Kidney epithelial cell (primary cell): ENCODE measurements at regions not wholly inside any gene's neighbourhood (a gene's known extent, or its start where the extent isn't known, plus 50 kb on each side); places are given as distances from the start of the nearest gene placed in this dataset.

Experiments used
- DNase-seq: peaks from one replicate; pipeline ENCODE4 v3.0.0-alpha.2; 2010; ENCODE audit warnings: low read depth
- H3K27me3 ChIP-seq: 2 replicates; pipeline ENCODE4 v1.6.0; 2011; ENCODE audit warnings: low read length; ENCODE audit not compliant: control insufficient read depth, insufficient read depth
- H3K36me3 ChIP-seq: 2 replicates; pipeline ENCODE4 v1.5.1; 2011; ENCODE audit warnings: low read length; ENCODE audit not compliant: control insufficient read depth, insufficient read depth
- H3K4me3 ChIP-seq: 2 replicates; pipeline ENCODE4 v1.5.1; 2011; ENCODE audit warnings: low read depth, mild to moderate bottlenecking, control low read depth, low read length
- TF ChIP-seq, protein P1 (sequence below): IDR thresholded peaks from 2 replicates; pipeline ENCODE4 v1.5.1; 2011; ENCODE audit warnings: mild to moderate bottlenecking, moderate library complexity, low read length, control low read depth, inconsistent platforms; ENCODE audit not compliant: insufficient read depth, poor library complexity, severe bottlenecking

DNA sequence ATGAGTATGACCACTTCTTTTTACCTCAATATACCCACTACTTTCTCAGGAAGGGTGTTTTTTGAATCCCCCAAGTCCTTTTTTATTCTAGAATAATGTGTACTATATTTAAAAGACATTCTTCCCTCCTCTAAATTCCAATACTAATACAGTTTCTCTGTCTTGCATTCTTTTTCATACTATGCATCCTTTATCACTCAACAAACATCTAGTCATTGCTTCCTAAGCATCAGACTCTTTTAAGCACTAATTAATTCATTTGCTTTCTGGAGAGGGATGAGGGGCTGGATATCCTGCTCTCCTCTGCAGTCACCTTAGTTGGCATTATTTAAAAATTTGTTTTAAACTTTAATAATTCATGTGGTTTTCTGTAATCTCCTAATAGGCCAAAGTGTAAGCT is 838.8 kb downstream of the KCNT2 start:
- DNase-seq, result no peak
- Histone ChIP-seq H3K36me3 (no peaks in the 10 kb centered on the region), H3K27me3 (no peaks in the 10 kb centered on the region), H3K4me3 (no peak overlapping the region)
- TF ChIP-seq, protein P1, sequence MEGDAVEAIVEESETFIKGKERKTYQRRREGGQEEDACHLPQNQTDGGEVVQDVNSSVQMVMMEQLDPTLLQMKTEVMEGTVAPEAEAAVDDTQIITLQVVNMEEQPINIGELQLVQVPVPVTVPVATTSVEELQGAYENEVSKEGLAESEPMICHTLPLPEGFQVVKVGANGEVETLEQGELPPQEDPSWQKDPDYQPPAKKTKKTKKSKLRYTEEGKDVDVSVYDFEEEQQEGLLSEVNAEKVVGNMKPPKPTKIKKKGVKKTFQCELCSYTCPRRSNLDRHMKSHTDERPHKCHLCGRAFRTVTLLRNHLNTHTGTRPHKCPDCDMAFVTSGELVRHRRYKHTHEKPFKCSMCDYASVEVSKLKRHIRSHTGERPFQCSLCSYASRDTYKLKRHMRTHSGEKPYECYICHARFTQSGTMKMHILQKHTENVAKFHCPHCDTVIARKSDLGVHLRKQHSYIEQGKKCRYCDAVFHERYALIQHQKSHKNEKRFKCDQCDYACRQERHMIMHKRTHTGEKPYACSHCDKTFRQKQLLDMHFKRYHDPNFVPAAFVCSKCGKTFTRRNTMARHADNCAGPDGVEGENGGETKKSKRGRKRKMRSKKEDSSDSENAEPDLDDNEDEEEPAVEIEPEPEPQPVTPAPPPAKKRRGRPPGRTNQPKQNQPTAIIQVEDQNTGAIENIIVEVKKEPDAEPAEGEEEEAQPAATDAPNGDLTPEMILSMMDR, result no peak

DNA sequence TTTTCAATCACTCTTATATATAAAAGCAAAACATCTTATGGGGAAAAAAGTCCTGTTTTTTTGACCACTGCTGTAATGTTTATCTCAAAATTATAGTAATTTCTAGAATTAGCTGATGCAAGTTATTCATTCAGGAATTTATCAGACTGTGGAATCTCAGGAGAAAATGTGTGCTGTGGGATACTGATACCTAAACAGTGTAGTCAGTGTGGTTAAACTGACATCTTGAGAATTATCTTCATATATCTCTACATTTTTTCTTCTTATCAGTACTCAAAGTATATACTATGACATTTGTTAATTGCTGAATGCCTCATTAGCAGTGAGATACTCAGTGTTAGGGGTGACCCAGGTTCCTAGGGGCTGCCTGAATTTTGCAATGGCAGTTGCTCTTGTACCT is 839.3 kb downstream of the KCNT2 start:
- TF ChIP-seq, protein P1, result no peak
- DNase-seq, result no peak

DNA sequence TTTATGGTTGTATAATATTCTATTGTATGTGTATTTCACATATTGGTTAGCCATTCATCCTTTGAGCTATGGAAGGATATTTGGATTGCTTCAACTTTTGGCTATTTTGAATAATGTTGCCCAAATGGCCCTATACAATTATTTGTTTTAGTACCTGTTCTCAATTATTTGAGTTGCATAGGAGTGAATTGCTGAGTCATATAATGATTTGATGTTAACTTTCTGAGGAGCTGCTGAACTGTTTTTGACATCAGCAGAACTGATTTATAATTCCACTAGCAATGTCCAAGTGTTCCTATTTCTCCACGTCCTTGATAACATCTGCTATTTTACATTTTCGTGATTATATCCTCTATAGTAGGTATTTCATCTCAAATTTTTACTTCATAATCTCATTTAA is 839.9 kb downstream of the KCNT2 start:
- no peak for DNase-seq
- Histone ChIP-seq H3K36me3 (no peaks in the 10 kb centered on the region), H3K27me3 (no peaks in the 10 kb centered on the region), H3K4me3 (no peak overlapping the region)
- TF ChIP-seq, protein P1, result no peak

More for the DNA sequence above, 839.3 kb downstream of the KCNT2 start:
- Histone ChIP-seq H3K36me3 (no peaks in the 10 kb centered on the region), H3K27me3 (no peaks in the 10 kb centered on the region), H3K4me3 (no peak overlapping the region)

DNA sequence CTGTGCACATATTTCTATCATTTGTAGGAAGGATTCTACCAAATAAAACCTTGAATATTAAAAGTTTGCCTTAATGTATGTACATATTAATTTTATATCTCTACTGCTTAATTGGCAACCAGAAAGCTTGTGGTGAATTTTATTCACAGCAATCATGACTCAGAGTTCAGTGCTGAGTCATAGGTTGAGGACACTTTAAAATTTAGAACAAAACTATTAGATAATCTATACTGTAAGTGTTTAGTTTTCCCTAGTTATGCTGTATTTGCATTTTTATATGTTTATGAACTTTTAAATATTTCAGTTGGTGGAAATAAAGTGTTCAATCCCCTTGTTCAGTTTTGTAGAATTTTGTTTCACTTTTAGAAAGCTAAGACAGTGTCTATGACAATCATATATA is 841.5 kb downstream of the KCNT2 start:
- Histone ChIP-seq H3K36me3 (no peaks in the 10 kb centered on the region), H3K4me3 (no peak overlapping the region), H3K27me3 (no peaks in the 10 kb centered on the region)
- no peak for DNase-seq
- TF ChIP-seq, protein P1, result no peak

DNA sequence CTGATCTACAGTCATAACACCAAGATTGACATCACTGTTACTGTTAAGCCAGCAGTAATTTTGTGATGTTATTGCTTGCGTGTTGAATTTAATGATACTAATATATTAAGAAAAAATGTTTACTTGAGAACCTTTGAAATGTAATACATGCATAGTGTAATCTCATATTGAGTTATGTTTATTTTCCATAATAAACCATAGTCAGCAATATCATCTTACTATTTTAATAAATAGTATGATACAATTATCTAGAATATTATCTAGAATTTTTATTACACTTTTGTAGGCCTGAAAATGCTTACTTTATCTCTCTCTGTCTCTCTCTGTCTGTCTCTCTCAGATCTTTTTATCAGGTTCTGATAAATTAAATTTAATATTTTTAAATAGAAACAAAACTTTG is 843.1 kb downstream of the KCNT2 start:
- Histone ChIP-seq H3K4me3 (no peak overlapping the region), H3K36me3 (no peaks in the 10 kb centered on the region), H3K27me3 (no peaks in the 10 kb centered on the region)
- TF ChIP-seq, protein P1, result no peak
- no peak for DNase-seq

DNA sequence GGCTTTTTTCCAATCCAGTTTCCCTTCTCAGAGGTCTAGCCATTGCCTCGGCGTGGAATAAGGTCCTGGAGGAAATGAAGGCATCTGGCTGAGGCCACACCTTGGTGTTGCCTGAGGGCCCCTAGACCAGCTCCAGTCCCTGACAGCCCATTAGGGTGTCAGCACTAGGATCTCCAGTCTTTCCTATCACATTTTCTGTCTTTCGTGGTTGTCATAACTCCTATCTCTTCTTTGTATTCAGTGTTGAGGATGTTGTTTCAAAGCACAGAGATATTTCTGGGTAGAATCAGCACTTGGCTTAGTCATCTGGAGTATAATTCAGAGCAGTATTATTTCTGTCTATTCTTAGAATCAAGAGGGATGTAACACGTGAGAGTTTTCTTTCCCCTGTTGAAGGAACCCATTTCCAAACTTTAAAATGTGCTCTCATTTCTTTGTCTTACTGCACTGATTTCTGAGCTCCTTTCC is 844.3 kb downstream of the KCNT2 start:
- Histone ChIP-seq H3K4me3 (no peak overlapping the region), H3K36me3 (no peaks in the 10 kb centered on the region), H3K27me3 (no peaks in the 10 kb centered on the region)
- no peak for DNase-seq
- TF ChIP-seq, protein P1, result no peak
